Left ventricle myocardium inferior (tissue), 1 donor: ENCODE measurements at regions not wholly inside any gene's neighbourhood (a gene's known extent, or its start where the extent isn't known, plus 50 kb on each side); places are given as distances from the start of the nearest gene placed in this dataset.

ENCODE experiments used
- DNase-seq: peaks from one replicate; pipeline ENCODE4 v3.0.0-alpha.2; 2020
- H3K27ac ChIP-seq: fragments of 200-600 bp; replicated peaks from 2 replicates; pipeline ENCODE4 v1.8.0; 2021
- H3K27me3 ChIP-seq: fragments of 200-600 bp; 2 replicates; pipeline ENCODE4 v1.8.0; 2021; ENCODE audit warnings: low read depth
- H3K36me3 ChIP-seq: fragments of 200-600 bp; 2 replicates; pipeline ENCODE4 v1.8.0; 2021
- H3K4me1 ChIP-seq: fragments of 200-600 bp; 2 replicates; pipeline ENCODE4 v1.8.0; 2021
- H3K4me3 ChIP-seq: fragments of 200-600 bp; 2 replicates; pipeline ENCODE4 v1.8.0; 2021; ENCODE audit warnings: mild to moderate bottlenecking, moderate library complexity
- H3K9me3 ChIP-seq: fragments of 200-600 bp; replicated peaks from 2 replicates; pipeline ENCODE4 v1.8.0; 2021
- intact Hi-C: fragments of 100-400 bp; cut with micrococcal nuclease; formaldehyde crosslinking; loops from one replicate; pipeline ENCODE4 v1.11.0; 2022
- TF ChIP-seq, protein P1 (sequence below): fragments of 200-600 bp; IDR thresholded peaks from 2 replicates; pipeline ENCODE4 v1.8.0; 2021; ENCODE audit warnings: antibody characterized with exemption, mild to moderate bottlenecking, borderline replicate concordance
- donor health status: DM: no; HTN: yes; CAD: no; lungs with severe emphysema.

DNA sequence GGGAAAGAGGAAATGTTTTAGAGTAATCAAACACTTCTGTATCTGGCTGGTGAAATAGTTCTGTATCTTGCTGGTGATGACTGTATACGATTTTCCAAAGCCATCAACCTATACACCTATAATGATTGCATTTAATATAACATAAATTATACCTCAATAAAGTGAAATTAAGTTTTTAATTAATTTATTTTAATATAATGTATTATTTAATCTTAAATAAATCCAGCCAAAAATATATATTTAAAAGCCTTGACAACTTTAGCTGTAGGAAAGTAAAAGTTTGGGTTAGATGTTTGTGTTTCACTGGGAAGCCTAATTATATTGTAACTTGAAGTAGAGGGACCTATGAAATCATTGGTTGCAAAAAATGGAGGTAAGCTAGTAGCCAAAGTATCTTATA lies 654.8 kb upstream of the MIS18BP1 start:
- H3K4me1 ChIP-seq: no peaks in the 10 kb centered on the region
- no peak overlapping the region for H3K4me3 ChIP-seq
- DNase-seq: no peak
- TF ChIP-seq, protein P1, sequence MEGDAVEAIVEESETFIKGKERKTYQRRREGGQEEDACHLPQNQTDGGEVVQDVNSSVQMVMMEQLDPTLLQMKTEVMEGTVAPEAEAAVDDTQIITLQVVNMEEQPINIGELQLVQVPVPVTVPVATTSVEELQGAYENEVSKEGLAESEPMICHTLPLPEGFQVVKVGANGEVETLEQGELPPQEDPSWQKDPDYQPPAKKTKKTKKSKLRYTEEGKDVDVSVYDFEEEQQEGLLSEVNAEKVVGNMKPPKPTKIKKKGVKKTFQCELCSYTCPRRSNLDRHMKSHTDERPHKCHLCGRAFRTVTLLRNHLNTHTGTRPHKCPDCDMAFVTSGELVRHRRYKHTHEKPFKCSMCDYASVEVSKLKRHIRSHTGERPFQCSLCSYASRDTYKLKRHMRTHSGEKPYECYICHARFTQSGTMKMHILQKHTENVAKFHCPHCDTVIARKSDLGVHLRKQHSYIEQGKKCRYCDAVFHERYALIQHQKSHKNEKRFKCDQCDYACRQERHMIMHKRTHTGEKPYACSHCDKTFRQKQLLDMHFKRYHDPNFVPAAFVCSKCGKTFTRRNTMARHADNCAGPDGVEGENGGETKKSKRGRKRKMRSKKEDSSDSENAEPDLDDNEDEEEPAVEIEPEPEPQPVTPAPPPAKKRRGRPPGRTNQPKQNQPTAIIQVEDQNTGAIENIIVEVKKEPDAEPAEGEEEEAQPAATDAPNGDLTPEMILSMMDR: no peak
- H3K27ac ChIP-seq: no peak overlapping the region
- H3K27me3 ChIP-seq: no peaks in the 10 kb centered on the region
- peaks cover 33% of the 10 kb centered on the region for H3K9me3 ChIP-seq
- intact Hi-C loops: no loop called here
- no peaks in the 10 kb centered on the region for H3K36me3 ChIP-seq

DNA sequence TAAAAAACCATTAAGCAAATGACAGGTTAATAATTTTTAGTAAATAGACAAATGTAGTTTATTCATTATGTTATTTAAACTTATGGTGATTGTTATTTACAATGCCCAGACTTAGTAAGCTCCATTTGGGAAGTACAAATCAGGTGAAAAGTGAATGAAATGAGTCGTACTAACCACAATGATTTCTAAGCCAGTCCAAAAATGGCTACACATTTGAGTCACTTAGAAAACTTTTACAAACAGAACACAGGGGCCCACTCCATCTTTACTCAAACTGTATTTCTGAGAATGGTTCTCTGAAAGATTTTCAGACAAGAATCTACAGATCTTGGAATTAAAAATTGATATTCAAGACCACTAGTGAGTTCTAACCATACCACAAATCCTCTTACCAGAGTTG lies 653.3 kb upstream of the MIS18BP1 start:
- peaks cover 20% of the 10 kb centered on the region for H3K9me3 ChIP-seq
- TF ChIP-seq, protein P1: no peak
- H3K27me3 ChIP-seq: no peaks in the 10 kb centered on the region
- no peak overlapping the region for H3K27ac ChIP-seq
- intact Hi-C loops: no loop called here
- H3K36me3 ChIP-seq: no peaks in the 10 kb centered on the region
- no peak overlapping the region for H3K4me3 ChIP-seq
- no peak for DNase-seq
- H3K4me1 ChIP-seq: no peaks in the 10 kb centered on the region

DNA sequence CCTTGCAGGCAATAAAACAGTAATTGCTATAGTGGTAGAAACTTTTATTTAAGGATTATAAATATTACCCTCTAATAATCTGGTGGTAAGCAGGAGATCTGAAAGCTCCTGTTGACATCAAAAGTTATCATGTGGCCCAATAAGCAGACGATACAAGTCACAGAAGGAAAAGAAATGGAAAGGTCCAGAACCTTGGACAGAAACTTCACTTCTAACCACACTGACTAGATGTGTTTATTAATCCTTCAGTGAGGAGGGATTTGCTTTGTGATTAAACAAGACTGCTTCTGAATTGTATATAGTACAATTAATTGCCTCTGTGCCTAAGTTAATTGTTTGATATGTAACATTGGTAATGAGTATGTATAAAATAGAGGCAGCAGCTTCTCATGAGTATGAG lies 652.7 kb upstream of the MIS18BP1 start:
- H3K27me3 ChIP-seq: no peaks in the 10 kb centered on the region
- no peak overlapping the region for H3K4me3 ChIP-seq
- DNase-seq: no peak
- intact Hi-C loops: no loop called here
- H3K27ac ChIP-seq: no peak overlapping the region
- TF ChIP-seq, protein P1: no peak
- H3K4me1 ChIP-seq: no peaks in the 10 kb centered on the region
- no peaks in the 10 kb centered on the region for H3K36me3 ChIP-seq
- peaks cover 14% of the 10 kb centered on the region for H3K9me3 ChIP-seq

GRCh38 chr14:45904314-45904713 lies 651.3 kb upstream of the MIS18BP1 start:
- DNase-seq: no peak
- peaks cover under 1% of the 10 kb centered on the region for H3K9me3 ChIP-seq
- no peaks in the 10 kb centered on the region for H3K4me1 ChIP-seq
- intact Hi-C loops: no loop called here
- TF ChIP-seq, protein P1: no peak
- no peak overlapping the region for H3K27ac ChIP-seq
- no peaks in the 10 kb centered on the region for H3K27me3 ChIP-seq
- H3K36me3 ChIP-seq: no peaks in the 10 kb centered on the region
- no peak overlapping the region for H3K4me3 ChIP-seq

- no peaks in the 10 kb centered on the region for H3K27me3 ChIP-seq
- no peak for DNase-seq
- intact Hi-C loops: no loop called here
- no peaks in the 10 kb centered on the region for H3K36me3 ChIP-seq
- no peaks in the 10 kb centered on the region for H3K9me3 ChIP-seq
- no peak overlapping the region for H3K4me3 ChIP-seq
- no peak overlapping the region for H3K27ac ChIP-seq
- H3K4me1 ChIP-seq: no peaks in the 10 kb centered on the region
- TF ChIP-seq, protein P1: no peak
Observed at GRCh38 chr14:45902241-45902640, 649.2 kb upstream of the MIS18BP1 start.

- intact Hi-C loops: no loop called here
Observed at GRCh38 chr14:45897439-45897838, 644.4 kb upstream of the MIS18BP1 start.

More at GRCh38 chr14:45897439-45897838, 644.4 kb upstream of the MIS18BP1 start:
- H3K4me1 ChIP-seq: no peaks in the 10 kb centered on the region
- no peaks in the 10 kb centered on the region for H3K9me3 ChIP-seq
- no peaks in the 10 kb centered on the region for H3K27me3 ChIP-seq
- no peak overlapping the region for H3K27ac ChIP-seq
- H3K36me3 ChIP-seq: no peaks in the 10 kb centered on the region
- TF ChIP-seq, protein P1: no peak
- H3K4me3 ChIP-seq: no peak overlapping the region
- DNase-seq: no peak
